GM12872 (cell line): ENCODE measurements at regions not wholly inside any gene's neighbourhood (a gene's known extent, or its start where the extent isn't known, plus 50 kb on each side); places are given as distances from the start of the nearest gene placed in this dataset.

Source experiments
- CTCF ChIP-seq: IDR thresholded peaks from 3 replicates; pipeline ENCODE4 v1.5.1; 2011; ENCODE audit warnings: low read depth, mild to moderate bottlenecking, low read length, moderate library complexity; ENCODE audit not compliant: insufficient read depth

GRCh38 chr1:229860926-229861325, 206.1 kb upstream of the GALNT2 start:
- no peak for TF ChIP-seq CTCF

GRCh38 chr1:229862017-229862774, 204.8 kb upstream of the GALNT2 start:
- TF ChIP-seq CTCF = no peak

GRCh38 chr1:229863651-229864545, 203.1 kb upstream of the GALNT2 start:
- TF ChIP-seq CTCF = no peak

- TF ChIP-seq CTCF = no peak
These were observed 202.3 kb upstream of the GALNT2 start for GRCh38 chr1:229864686-229865230.

- TF ChIP-seq CTCF = no peak
These were observed 199.3 kb upstream of the GALNT2 start for GRCh38 chr1:229867726-229868125.

GRCh38 chr1:229869240-229869639, 197.8 kb upstream of the GALNT2 start:
- no peak for TF ChIP-seq CTCF

GRCh38 chr1:229869687-229870086, 197.4 kb upstream of the GALNT2 start:
- TF ChIP-seq CTCF = no peak
